KOPT-K1 (cell line): ENCODE measurements at regions not wholly inside any gene's neighbourhood (a gene's known extent, or its start where the extent isn't known, plus 50 kb on each side); places are given as distances from the start of the nearest gene placed in this dataset.

Experiments
- H3K27ac ChIP-seq: fragments of 200-600 bp; sonication (generic); 2 replicates; pipeline ENCODE4 v1.5.1; 2016; ENCODE audit warnings: antibody characterized with exemption, mild to moderate bottlenecking, low read depth, low read length; ENCODE audit not compliant: poor library complexity, severe bottlenecking
- H3K36me3 ChIP-seq: fragments of 200-600 bp; sonication (generic); 2 replicates; pipeline ENCODE4 v1.5.1; 2017; ENCODE audit warnings: antibody characterized with exemption, mild to moderate bottlenecking, low read length, moderate library complexity; ENCODE audit not compliant: insufficient read depth
- H3K9me3 ChIP-seq: fragments of 200-600 bp; sonication (generic); 2 replicates; pipeline ENCODE4 v1.5.1; 2017; ENCODE audit warnings: antibody characterized with exemption, low read length, mild to moderate bottlenecking; ENCODE audit not compliant: insufficient read depth, poor library complexity, severe bottlenecking

- no peaks in the 10 kb centered on the region for H3K36me3 ChIP-seq
- no peaks in the 10 kb centered on the region for H3K9me3 ChIP-seq
- H3K27ac ChIP-seq: no peak overlapping the region
Observed at GRCh38 chr21:24870633-24871032, 736.6 kb downstream of the MRPL39 start.

GRCh38 chr21:24869862-24870261, 737.4 kb downstream of the MRPL39 start:
- Histone ChIP-seq H3K9me3 (no peaks in the 10 kb centered on the region), H3K36me3 (no peaks in the 10 kb centered on the region), H3K27ac (no peak overlapping the region)

- no peaks in the 10 kb centered on the region for H3K9me3 ChIP-seq
- H3K27ac ChIP-seq: no peak overlapping the region
- no peaks in the 10 kb centered on the region for H3K36me3 ChIP-seq
Observed at GRCh38 chr21:24868117-24868516, 739.2 kb downstream of the MRPL39 start.

GRCh38 chr21:24861471-24861870, 745.8 kb downstream of the MRPL39 start:
- H3K36me3 ChIP-seq: no peaks in the 10 kb centered on the region
- H3K27ac ChIP-seq: no peak overlapping the region
- no peaks in the 10 kb centered on the region for H3K9me3 ChIP-seq

GRCh38 chr21:24856326-24856725, 751.0 kb downstream of the MRPL39 start:
- Histone ChIP-seq H3K27ac (no peak overlapping the region), H3K9me3 (no peaks in the 10 kb centered on the region), H3K36me3 (no peaks in the 10 kb centered on the region)

- no peaks in the 10 kb centered on the region for H3K9me3 ChIP-seq
- no peak overlapping the region for H3K27ac ChIP-seq
- H3K36me3 ChIP-seq: no peaks in the 10 kb centered on the region
Observed at GRCh38 chr21:24852610-24853195, 754.6 kb downstream of the MRPL39 start.

- H3K36me3 ChIP-seq: no peaks in the 10 kb centered on the region
- H3K27ac ChIP-seq: no peak overlapping the region
- no peaks in the 10 kb centered on the region for H3K9me3 ChIP-seq
Observed at GRCh38 chr21:24850121-24850520, 757.2 kb downstream of the MRPL39 start.

GRCh38 chr21:24844671-24845070, 762.6 kb downstream of the MRPL39 start:
- Histone ChIP-seq H3K27ac (no peak overlapping the region), H3K36me3 (no peaks in the 10 kb centered on the region), H3K9me3 (no peaks in the 10 kb centered on the region)

- Histone ChIP-seq H3K36me3 (no peaks in the 10 kb centered on the region), H3K27ac (no peak overlapping the region), H3K9me3 (no peaks in the 10 kb centered on the region)
Observed at GRCh38 chr21:24840287-24840686, 767.0 kb downstream of the MRPL39 start.

- H3K9me3 ChIP-seq: no peaks in the 10 kb centered on the region
- no peak overlapping the region for H3K27ac ChIP-seq
- no peaks in the 10 kb centered on the region for H3K36me3 ChIP-seq
Observed at GRCh38 chr21:24832961-24833360, 774.3 kb downstream of the MRPL39 start.

- H3K9me3 ChIP-seq: no peaks in the 10 kb centered on the region
- no peak overlapping the region for H3K27ac ChIP-seq
Observed at GRCh38 chr21:24829397-24829796, 777.9 kb downstream of the MRPL39 start.

GRCh38 chr21:24826822-24827221, 780.5 kb downstream of the MRPL39 start:
- Histone ChIP-seq H3K27ac (no peak overlapping the region), H3K9me3 (no peaks in the 10 kb centered on the region), H3K36me3 (no peaks in the 10 kb centered on the region)

More at GRCh38 chr21:24829397-24829796, 777.9 kb downstream of the MRPL39 start:
- H3K36me3 ChIP-seq: no peaks in the 10 kb centered on the region

GRCh38 chr21:24825348-24825747, 781.9 kb downstream of the MRPL39 start:
- Histone ChIP-seq H3K9me3 (no peaks in the 10 kb centered on the region), H3K36me3 (no peaks in the 10 kb centered on the region), H3K27ac (no peak overlapping the region)

- Histone ChIP-seq H3K36me3 (no peaks in the 10 kb centered on the region), H3K9me3 (no peaks in the 10 kb centered on the region), H3K27ac (no peak overlapping the region)
Observed at GRCh38 chr21:24824209-24824608, 783.1 kb downstream of the MRPL39 start.

GRCh38 chr21:24823247-24823646, 784.0 kb downstream of the MRPL39 start:
- no peaks in the 10 kb centered on the region for H3K36me3 ChIP-seq
- H3K9me3 ChIP-seq: no peaks in the 10 kb centered on the region
- H3K27ac ChIP-seq: no peak overlapping the region

- H3K36me3 ChIP-seq: no peaks in the 10 kb centered on the region
- H3K9me3 ChIP-seq: no peaks in the 10 kb centered on the region
- H3K27ac ChIP-seq: no peak overlapping the region
Observed at GRCh38 chr21:24785033-24785432, 822.2 kb downstream of the MRPL39 start.
